Astrocyte (in vitro differentiated cells and primary cell): ENCODE measurements at regions not wholly inside any gene's neighbourhood (a gene's known extent, or its start where the extent isn't known, plus 50 kb on each side); places are given as distances from the start of the nearest gene placed in this dataset.

Experiments used
- EZH2 ChIP-seq: IDR thresholded peaks from 2 replicates; pipeline ENCODE4 v1.6.1; 2012; ENCODE audit warnings: mild to moderate bottlenecking, low read length, inconsistent platforms; ENCODE audit not compliant: insufficient read depth
- TF ChIP-seq, protein P1 (sequence below): IDR thresholded peaks from 2 replicates; pipeline ENCODE4 v1.5.1; 2011; ENCODE audit warnings: low read depth, mild to moderate bottlenecking, inconsistent platforms, low read length, moderate library complexity; ENCODE audit not compliant: insufficient read depth

DNA sequence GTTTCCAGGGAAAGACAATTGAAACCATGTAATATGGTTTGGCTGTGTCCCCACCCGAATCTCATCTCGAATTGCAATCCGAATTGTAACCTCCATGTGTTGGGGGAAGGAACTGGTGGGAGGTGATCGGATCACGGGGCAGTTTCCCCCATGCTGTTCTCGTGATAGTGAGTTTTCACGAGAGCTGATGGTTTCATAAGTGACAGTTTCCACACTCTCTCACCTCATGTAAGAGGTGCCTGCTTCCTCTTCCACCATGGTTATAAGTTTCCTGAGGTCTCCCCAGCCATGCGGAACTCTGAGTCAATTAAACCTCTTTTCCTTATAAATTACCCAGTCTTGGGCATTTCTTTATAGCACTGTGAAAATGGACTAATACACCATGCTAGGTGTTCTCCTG lies 148.3 kb upstream of the CADM1 start:
- TF ChIP-seq, protein P1, sequence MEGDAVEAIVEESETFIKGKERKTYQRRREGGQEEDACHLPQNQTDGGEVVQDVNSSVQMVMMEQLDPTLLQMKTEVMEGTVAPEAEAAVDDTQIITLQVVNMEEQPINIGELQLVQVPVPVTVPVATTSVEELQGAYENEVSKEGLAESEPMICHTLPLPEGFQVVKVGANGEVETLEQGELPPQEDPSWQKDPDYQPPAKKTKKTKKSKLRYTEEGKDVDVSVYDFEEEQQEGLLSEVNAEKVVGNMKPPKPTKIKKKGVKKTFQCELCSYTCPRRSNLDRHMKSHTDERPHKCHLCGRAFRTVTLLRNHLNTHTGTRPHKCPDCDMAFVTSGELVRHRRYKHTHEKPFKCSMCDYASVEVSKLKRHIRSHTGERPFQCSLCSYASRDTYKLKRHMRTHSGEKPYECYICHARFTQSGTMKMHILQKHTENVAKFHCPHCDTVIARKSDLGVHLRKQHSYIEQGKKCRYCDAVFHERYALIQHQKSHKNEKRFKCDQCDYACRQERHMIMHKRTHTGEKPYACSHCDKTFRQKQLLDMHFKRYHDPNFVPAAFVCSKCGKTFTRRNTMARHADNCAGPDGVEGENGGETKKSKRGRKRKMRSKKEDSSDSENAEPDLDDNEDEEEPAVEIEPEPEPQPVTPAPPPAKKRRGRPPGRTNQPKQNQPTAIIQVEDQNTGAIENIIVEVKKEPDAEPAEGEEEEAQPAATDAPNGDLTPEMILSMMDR: no peak
- TF ChIP-seq EZH2: no peak
